ENCODE measurements at regions not wholly inside any gene's neighbourhood (a gene's known extent, or its start where the extent isn't known, plus 50 kb on each side); places are given as distances from the start of the nearest gene placed in this dataset.

GRCh38 chr12:132411457-132411856 lies 78.5 kb upstream of the FBRSL1 start:
- no peak overlapping the region for H3K4ac ChIP-seq (ENCODE audit: low read length)

GRCh38 chr12:132410849-132411248 lies 79.1 kb upstream of the FBRSL1 start:
- H4K8ac ChIP-seq (ENCODE audit: low read depth, low read length), result no peak overlapping the region
- H3K4ac ChIP-seq (ENCODE audit: low read length), result no peak overlapping the region
- H3K79me1 ChIP-seq (ENCODE audit: low read depth, low read length), result peaks cover 5% of the 10 kb centered on the region

More at GRCh38 chr12:132411457-132411856, 78.5 kb upstream of the FBRSL1 start:
- Histone ChIP-seq H3K23ac (ENCODE audit: low read depth, low read length, poor library complexity) (peak overlapping the region; percentile 75), H3K79me1 (ENCODE audit: low read depth, low read length) (peaks cover 5% of the 10 kb centered on the region), H3K4me2 (ENCODE audit: insufficient read depth, low read length, poor library complexity, severe bottlenecking) (no peak overlapping the region), H3K36me3 (replicated peaks in 1 of 2; ENCODE audit: control insufficient read depth in 2 of 2, insufficient read depth in 2 of 2, low read length in 2 of 2) (no peaks in the 10 kb centered on the region), H3K14ac (ENCODE audit: low read length) (peak overlapping the region; percentile 38), H3K27me3 (ENCODE audit: control insufficient read depth in 3 of 3, insufficient read depth in 3 of 3, low read depth in 1 of 3, low read length in 3 of 3) (peaks cover 0 to 37% (median 0%) of the 10 kb centered on the region in 3 experiments), H4K91ac (ENCODE audit: low read depth, low read length, poor library complexity) (no peak overlapping the region), H3K9me3 (replicated peaks in 1 of 2; ENCODE audit: control insufficient read depth in 2 of 2, insufficient read depth in 1 of 2, low read depth in 1 of 2, low read length in 2 of 2) (peaks cover 0 to 2% of the 10 kb centered on the region in 2 donors), H2BK15ac (ENCODE audit: low read length) (no peak overlapping the region), H2BK120ac (ENCODE audit: low read depth, low read length) (no peak overlapping the region), H3K18ac (ENCODE audit: low read length) (no peak overlapping the region), H2BK5ac (ENCODE audit: low read length) (no peak overlapping the region), H3K4me3 (ENCODE audit: low read length in 2 of 2) (no peak overlapping the region), H4K8ac (ENCODE audit: low read depth, low read length) (no peak overlapping the region), H3K27ac (replicated peaks; ENCODE audit: low read length) (no peak overlapping the region), H3K4me1 (ENCODE audit: control insufficient read depth in 2 of 2, insufficient read depth in 1 of 2, low read depth in 1 of 2, low read length in 2 of 2) (peaks cover 0 to 6% of the 10 kb centered on the region in 2 donors), H2AFZ (ENCODE audit: low read length) (no peak overlapping the region), H2BK12ac (ENCODE audit: low read length) (peak overlapping the region; percentile 10), H2AK5ac (ENCODE audit: low read depth, low read length) (peak overlapping the region; percentile 46), H3K9ac (ENCODE audit: low read depth, low read length, poor library complexity) (peak overlapping the region; percentile 44)
- no peak for DNase-seq (ENCODE audit: low spot score)
- WGBS, 2 donors (ENCODE audit: extremely low coverage in 2 of 2, insufficient read length in 2 of 2, insufficient replicate concordance in 1 of 2), result no CpG with 5 or more reads among the region's 7 CpGs

GRCh38 chr12:132410296-132410625 lies 79.7 kb upstream of the FBRSL1 start:
- H3K4ac ChIP-seq (ENCODE audit: low read length), result no peak overlapping the region
- no peaks in the 10 kb centered on the region for H3K36me3 ChIP-seq (replicated peaks in 1 of 2; ENCODE audit: control insufficient read depth in 2 of 2, insufficient read depth in 2 of 2, low read length in 2 of 2)
- no peak overlapping the region for H3K4me2 ChIP-seq (ENCODE audit: insufficient read depth, low read length, poor library complexity, severe bottlenecking)
- H3K4me3 ChIP-seq (ENCODE audit: low read length in 2 of 2), result no peak overlapping the region
- peak overlapping the region; percentile 39 for H2BK5ac ChIP-seq (ENCODE audit: low read length)
- no peak overlapping the region for H3K9ac ChIP-seq (ENCODE audit: low read depth, low read length, poor library complexity)
- peaks cover 4 to 7% of the 10 kb centered on the region in 2 donors for H3K4me1 ChIP-seq (ENCODE audit: control insufficient read depth in 2 of 2, insufficient read depth in 1 of 2, low read depth in 1 of 2, low read length in 2 of 2)
- peaks cover 0 to 37% (median 0%) of the 10 kb centered on the region in 3 experiments for H3K27me3 ChIP-seq (ENCODE audit: control insufficient read depth in 3 of 3, insufficient read depth in 3 of 3, low read depth in 1 of 3, low read length in 3 of 3)
- H4K91ac ChIP-seq (ENCODE audit: low read depth, low read length, poor library complexity), result no peak overlapping the region
- no peak overlapping the region for H3K23ac ChIP-seq (ENCODE audit: low read depth, low read length, poor library complexity)
- no CpG with 5 or more reads among the region's 18 CpGs for WGBS, 2 donors (ENCODE audit: extremely low coverage in 2 of 2, insufficient read length in 2 of 2, insufficient replicate concordance in 1 of 2)
- peak overlapping the region; percentile 97 for H2BK15ac ChIP-seq (ENCODE audit: low read length)
- no peak overlapping the region for H3K27ac ChIP-seq (replicated peaks; ENCODE audit: low read length)
- no peak for DNase-seq (ENCODE audit: low spot score)
- peak overlapping the region; percentile 25 for H3K14ac ChIP-seq (ENCODE audit: low read length)
- no peak overlapping the region for H4K8ac ChIP-seq (ENCODE audit: low read depth, low read length)
- no peak overlapping the region for H2AFZ ChIP-seq (ENCODE audit: low read length)
- H3K9me3 ChIP-seq (replicated peaks in 1 of 2; ENCODE audit: control insufficient read depth in 2 of 2, insufficient read depth in 1 of 2, low read depth in 1 of 2, low read length in 2 of 2), result peaks cover 0 to 2% of the 10 kb centered on the region in 2 donors
- H2AK5ac ChIP-seq (ENCODE audit: low read depth, low read length), result peak overlapping the region; percentile 47
- H3K18ac ChIP-seq (ENCODE audit: low read length), result no peak overlapping the region
- H2BK120ac ChIP-seq (ENCODE audit: low read depth, low read length), result no peak overlapping the region
- no peak overlapping the region for H2BK12ac ChIP-seq (ENCODE audit: low read length)
- peaks cover 5% of the 10 kb centered on the region for H3K79me1 ChIP-seq (ENCODE audit: low read depth, low read length)

More at GRCh38 chr12:132410849-132411248, 79.1 kb upstream of the FBRSL1 start:
- Histone ChIP-seq H3K27me3 (ENCODE audit: control insufficient read depth in 3 of 3, insufficient read depth in 3 of 3, low read depth in 1 of 3, low read length in 3 of 3) (peaks cover 0 to 37% (median 0%) of the 10 kb centered on the region in 3 experiments), H2BK15ac (ENCODE audit: low read length) (no peak overlapping the region), H2AK5ac (ENCODE audit: low read depth, low read length) (peak overlapping the region; percentile 86), H3K9ac (ENCODE audit: low read depth, low read length, poor library complexity) (no peak overlapping the region), H2BK12ac (ENCODE audit: low read length) (peak overlapping the region; percentile 41), H3K18ac (ENCODE audit: low read length) (no peak overlapping the region), H2BK120ac (ENCODE audit: low read depth, low read length) (no peak overlapping the region), H3K4me3 (ENCODE audit: low read length in 2 of 2) (no peak overlapping the region), H4K91ac (ENCODE audit: low read depth, low read length, poor library complexity) (no peak overlapping the region), H3K14ac (ENCODE audit: low read length) (peak overlapping the region; percentile 63), H3K4me1 (ENCODE audit: control insufficient read depth in 2 of 2, insufficient read depth in 1 of 2, low read depth in 1 of 2, low read length in 2 of 2) (peaks cover 3 to 4% of the 10 kb centered on the region in 2 donors), H3K4me2 (ENCODE audit: insufficient read depth, low read length, poor library complexity, severe bottlenecking) (no peak overlapping the region), H2BK5ac (ENCODE audit: low read length) (peak overlapping the region; percentile 39), H3K36me3 (replicated peaks in 1 of 2; ENCODE audit: control insufficient read depth in 2 of 2, insufficient read depth in 2 of 2, low read length in 2 of 2) (no peaks in the 10 kb centered on the region), H3K27ac (replicated peaks; ENCODE audit: low read length) (no peak overlapping the region), H2AFZ (ENCODE audit: low read length) (no peak overlapping the region), H3K23ac (ENCODE audit: low read depth, low read length, poor library complexity) (peak overlapping the region; percentile 75), H3K9me3 (replicated peaks in 1 of 2; ENCODE audit: control insufficient read depth in 2 of 2, insufficient read depth in 1 of 2, low read depth in 1 of 2, low read length in 2 of 2) (peaks cover 0 to 2% of the 10 kb centered on the region in 2 donors)
- no CpG with 5 or more reads among the region's 14 CpGs for WGBS, 2 donors (ENCODE audit: extremely low coverage in 2 of 2, insufficient read length in 2 of 2, insufficient replicate concordance in 1 of 2)
- no peak for DNase-seq (ENCODE audit: low spot score)

- Histone ChIP-seq H2AFZ (ENCODE audit: low read length) (no peak overlapping the region), H3K4me3 (ENCODE audit: low read length in 2 of 2) (no peak overlapping the region), H2AK5ac (ENCODE audit: low read depth, low read length) (peak overlapping the region; percentile 47), H3K27ac (replicated peaks; ENCODE audit: low read length) (no peak overlapping the region), H3K4me1 (ENCODE audit: control insufficient read depth in 2 of 2, insufficient read depth in 1 of 2, low read depth in 1 of 2, low read length in 2 of 2) (peaks cover 2 to 7% of the 10 kb centered on the region in 2 donors), H4K91ac (ENCODE audit: low read depth, low read length, poor library complexity) (no peak overlapping the region), H4K8ac (ENCODE audit: low read depth, low read length) (no peak overlapping the region), H2BK12ac (ENCODE audit: low read length) (no peak overlapping the region), H3K4ac (ENCODE audit: low read length) (no peak overlapping the region), H3K27me3 (ENCODE audit: control insufficient read depth in 3 of 3, insufficient read depth in 3 of 3, low read depth in 1 of 3, low read length in 3 of 3) (peaks cover 0 to 40% (median 0%) of the 10 kb centered on the region in 3 experiments), H3K36me3 (replicated peaks in 1 of 2; ENCODE audit: control insufficient read depth in 2 of 2, insufficient read depth in 2 of 2, low read length in 2 of 2) (no peaks in the 10 kb centered on the region), H3K79me1 (ENCODE audit: low read depth, low read length) (peaks cover 5% of the 10 kb centered on the region), H3K9me3 (replicated peaks in 1 of 2; ENCODE audit: control insufficient read depth in 2 of 2, insufficient read depth in 1 of 2, low read depth in 1 of 2, low read length in 2 of 2) (peaks cover 0 to 2% of the 10 kb centered on the region in 2 donors), H2BK15ac (ENCODE audit: low read length) (peak overlapping the region; percentile 97), H3K4me2 (ENCODE audit: insufficient read depth, low read length, poor library complexity, severe bottlenecking) (no peak overlapping the region), H2BK5ac (ENCODE audit: low read length) (no peak overlapping the region), H3K18ac (ENCODE audit: low read length) (peak overlapping the region; percentile 52), H3K23ac (ENCODE audit: low read depth, low read length, poor library complexity) (peak overlapping the region; percentile 43), H3K14ac (ENCODE audit: low read length) (peak overlapping the region; percentile 89), H2BK120ac (ENCODE audit: low read depth, low read length) (no peak overlapping the region), H3K9ac (ENCODE audit: low read depth, low read length, poor library complexity) (peak overlapping the region; percentile 44)
- no CpG with 5 or more reads among the region's 42 CpGs for WGBS, 2 donors (ENCODE audit: extremely low coverage in 2 of 2, insufficient read length in 2 of 2, insufficient replicate concordance in 1 of 2)
- DNase-seq (ENCODE audit: low spot score), result no peak
These were observed 80.3 kb upstream of the FBRSL1 start for GRCh38 chr12:132409495-132410295.

Data from neuronal stem cell (in vitro differentiated cells).